ENCODE measurements at regions not wholly inside any gene's neighbourhood (a gene's known extent, or its start where the extent isn't known, plus 50 kb on each side); places are given as distances from the start of the nearest gene placed in this dataset.

DNA sequence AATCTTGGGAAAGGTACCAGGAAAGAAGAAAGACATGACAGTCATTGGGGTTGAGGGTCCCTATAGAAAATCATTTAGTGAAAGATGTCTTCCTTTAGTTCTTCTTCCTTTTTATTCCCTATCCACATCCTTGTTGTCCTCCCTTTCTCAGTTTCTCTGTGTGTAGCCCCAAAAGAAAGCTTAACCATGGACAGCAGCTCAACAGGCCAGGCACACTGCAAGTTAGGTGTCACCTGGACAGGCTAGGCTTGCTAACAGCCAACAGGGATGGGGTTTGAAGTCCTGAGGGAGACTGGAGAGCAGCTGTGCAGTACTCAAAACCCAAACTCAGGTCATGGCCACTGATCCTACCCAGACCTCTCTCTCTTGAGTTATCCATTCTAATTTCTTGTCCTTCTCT, 543.1 kb downstream of the TUSC7 start:
- DNase-seq: no peak

DNA sequence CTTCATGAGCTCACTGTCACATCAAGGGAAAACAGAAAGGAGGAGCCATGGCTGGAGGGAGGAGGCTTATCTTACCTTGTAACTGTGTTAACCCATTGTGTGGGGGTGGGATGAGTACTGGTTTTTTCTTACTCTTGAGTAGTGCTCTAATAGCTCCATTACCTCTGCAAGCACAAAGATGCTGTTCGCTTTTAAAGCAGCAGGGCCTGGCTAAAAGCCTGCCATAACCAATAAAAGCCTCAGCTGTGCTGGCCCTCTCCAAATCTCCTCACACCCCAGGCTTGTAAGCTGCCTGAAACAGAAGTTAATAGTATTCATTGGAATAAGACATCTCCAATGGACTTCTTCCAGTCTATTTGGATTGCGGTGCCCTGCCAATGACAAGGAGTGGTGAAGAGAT, 544.1 kb downstream of the TUSC7 start:
- no peak for DNase-seq

DNA sequence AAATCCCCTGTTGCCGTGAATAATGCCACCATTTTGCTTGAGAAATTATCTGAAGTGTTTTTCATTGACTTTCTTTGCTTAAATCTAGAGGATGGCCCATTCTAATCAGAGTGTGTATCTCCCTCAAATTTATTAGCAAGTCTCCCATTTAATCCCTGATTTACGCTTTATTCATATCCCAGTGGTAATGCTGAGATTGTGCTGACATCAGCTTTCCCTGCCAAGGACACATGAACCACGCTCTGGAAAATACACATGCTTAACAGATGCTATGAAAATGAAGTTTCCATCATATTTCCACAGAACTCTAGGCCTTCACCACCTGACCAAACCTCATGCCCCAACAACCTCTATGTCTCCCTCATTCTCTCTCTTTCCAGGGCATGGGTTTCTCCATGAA, 545.4 kb downstream of the TUSC7 start:
- no peak for DNase-seq

DNA sequence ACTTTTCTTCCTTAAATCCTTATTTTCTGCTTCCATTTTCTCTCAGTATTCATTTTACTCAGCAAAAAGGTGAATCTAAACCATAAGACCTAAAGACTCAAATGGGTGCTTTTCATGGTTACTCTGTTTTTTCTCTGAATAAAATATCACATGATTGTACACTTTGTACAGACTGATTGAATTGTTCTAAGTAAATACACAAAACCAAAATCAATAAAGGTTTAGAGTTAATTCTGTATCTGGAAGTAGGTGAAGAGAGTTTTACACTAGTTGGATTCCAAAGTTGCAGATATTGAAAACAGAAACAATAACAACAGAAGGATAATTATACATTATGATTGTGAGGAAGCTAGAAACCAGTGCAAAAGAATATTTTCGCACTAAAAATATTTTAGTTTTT, 546.2 kb downstream of the TUSC7 start:
- DNase-seq: no peak

DNA sequence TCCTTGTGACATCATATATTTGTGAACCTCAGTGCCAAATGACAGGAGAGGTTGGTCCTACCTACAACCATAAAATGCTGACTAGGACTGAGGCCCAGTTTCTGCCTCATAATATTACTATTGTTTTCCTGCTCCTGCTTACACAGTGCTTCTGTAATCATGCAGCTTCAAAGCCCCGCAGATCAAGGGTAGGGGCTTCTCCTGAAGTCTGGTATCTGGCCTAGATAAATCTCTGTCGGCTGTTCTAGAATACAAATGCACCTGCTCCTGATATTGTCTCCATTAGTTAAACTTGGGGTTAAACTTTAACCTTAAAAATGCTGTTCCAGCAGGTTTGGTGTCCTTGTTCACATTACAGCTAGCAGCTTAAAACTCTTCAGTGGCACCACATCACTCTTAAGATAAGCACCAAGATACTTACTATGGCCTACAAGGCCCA, 552.4 kb downstream of the TUSC7 start:
- DNase-seq: no peak

DNA sequence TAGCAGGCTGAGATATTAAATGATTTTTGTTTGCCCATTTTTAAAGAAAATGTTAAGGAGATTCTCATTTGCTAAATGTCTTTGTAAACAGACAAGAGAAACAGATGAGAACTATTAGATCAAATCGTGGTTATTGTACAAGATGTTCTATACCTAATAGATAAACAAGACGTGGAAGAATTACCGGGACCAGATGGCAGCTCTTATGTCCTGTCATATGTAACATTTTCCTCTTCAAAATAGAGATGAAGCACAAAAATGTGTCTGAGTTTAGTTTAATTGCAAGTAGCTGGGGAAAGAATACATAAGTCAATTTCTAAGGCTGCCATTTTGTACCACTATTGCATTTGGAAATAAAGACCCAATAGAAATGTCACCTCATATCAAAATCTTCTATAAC, 553.7 kb downstream of the TUSC7 start:
- peak in 1 of 56 donors; percentile 38 for DNase-seq

DNA sequence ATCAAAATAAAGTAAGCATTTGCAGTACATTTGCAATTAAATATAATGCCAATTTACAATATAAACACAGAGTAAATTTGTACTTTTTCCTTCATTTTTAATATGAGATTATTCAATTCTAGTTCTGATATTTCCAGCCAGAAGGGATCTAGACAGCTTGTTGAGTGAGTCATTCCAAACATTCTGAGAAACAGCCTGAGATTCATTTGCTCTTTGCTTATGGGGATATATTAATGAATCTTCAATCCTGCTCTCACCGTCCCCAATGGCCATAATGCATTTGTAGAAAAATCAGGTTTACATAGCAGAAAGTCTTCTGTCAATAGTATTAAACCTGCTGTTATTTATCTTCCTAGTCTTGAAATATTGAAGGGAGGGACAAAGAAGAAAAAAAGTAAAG, 554.2 kb downstream of the TUSC7 start:
- DNase-seq: no peak

DNA sequence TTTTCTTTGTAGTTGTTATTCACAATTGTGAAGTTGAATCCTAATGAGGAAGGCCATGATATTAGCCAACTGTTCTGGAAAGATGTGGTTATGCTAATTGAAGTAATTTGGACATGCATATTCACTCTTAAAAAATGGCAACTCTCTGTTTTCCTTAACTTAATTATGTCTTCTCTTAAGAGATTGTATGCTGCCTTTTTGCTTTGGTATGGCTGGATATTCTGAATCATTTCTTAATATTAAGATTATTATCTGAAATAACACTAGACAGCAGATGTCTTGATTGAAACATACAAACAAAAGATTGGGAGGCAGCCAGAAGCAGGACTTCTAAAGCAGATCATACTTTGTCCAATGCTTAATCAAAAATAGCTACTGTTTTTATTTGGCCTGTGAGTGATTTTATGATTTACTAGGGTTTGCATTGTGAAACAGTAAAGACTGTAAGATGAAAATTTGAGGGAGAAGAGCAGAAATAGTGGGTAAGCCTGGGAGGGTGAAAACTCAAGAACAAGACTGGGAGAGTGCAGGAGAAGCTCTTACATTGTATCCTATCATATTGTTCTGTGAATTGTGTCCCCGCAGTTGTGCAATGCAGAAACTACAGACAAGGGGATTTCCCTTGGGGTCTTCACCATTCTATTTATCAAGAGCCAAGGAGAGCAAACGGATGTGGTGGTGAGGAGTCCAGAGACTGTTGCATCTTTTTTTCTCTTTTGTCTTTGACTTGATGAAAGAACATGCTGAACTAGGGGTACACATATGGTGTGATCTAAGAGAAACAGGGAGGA, 554.8 kb downstream of the TUSC7 start:
- no peak for DNase-seq

DNA sequence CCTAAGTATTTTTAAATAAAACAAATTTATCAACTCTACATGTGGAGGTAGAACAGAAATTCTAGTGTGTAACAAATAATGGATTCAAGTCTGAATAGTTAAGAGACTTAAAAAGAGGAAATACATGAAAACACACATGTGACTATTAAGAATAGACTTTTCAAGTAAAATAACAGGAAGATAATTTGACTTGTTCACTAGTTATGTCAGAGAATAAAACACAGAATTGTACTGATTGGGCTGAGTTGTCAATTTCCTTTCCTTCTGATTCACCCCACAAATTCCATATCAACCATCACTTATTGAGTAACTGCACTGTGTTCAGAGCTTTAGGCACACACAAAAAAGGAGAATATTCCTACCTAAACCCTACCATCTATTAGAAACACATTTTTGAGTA, 557.2 kb downstream of the TUSC7 start:
- DNase-seq: no peak

DNA sequence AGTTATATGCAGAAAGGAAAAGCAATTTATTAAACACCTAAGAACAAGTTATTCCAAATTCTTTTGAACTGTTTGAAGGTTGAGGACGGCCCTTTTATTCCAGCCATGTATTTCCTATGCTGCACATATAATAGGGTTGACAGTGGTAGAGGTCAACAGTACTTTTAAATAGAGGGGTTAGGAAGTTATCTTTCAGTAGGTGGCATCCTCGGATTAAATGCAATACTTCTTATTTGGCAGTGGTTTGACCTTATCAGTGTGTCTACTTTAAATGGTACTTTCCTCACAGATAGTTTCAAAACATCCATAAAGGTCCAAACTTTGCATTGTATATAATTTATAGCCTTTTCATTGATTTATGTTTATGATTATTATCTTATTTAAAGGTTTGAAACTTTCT, 558.7 kb downstream of the TUSC7 start:
- DNase-seq: no peak

DNA sequence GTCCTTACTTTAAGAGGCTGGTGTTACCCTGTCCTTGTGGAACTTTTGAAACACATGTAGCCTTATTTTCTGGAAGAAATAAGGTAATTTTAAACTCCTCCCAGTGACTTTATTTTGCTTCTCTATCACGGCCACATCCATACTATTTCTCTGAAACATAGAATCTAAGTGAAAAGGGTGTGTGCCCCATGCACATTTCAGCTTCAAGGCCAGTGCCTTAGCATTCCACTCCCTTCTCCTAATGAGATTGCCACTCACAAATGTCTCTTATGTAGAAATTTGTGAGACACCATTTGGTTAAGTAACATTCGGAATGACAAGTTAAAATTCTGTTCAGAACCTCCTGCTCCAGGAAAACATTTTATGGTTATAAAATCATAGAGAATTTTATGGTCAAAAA, 562.7 kb downstream of the TUSC7 start:
- no peak for DNase-seq

DNA sequence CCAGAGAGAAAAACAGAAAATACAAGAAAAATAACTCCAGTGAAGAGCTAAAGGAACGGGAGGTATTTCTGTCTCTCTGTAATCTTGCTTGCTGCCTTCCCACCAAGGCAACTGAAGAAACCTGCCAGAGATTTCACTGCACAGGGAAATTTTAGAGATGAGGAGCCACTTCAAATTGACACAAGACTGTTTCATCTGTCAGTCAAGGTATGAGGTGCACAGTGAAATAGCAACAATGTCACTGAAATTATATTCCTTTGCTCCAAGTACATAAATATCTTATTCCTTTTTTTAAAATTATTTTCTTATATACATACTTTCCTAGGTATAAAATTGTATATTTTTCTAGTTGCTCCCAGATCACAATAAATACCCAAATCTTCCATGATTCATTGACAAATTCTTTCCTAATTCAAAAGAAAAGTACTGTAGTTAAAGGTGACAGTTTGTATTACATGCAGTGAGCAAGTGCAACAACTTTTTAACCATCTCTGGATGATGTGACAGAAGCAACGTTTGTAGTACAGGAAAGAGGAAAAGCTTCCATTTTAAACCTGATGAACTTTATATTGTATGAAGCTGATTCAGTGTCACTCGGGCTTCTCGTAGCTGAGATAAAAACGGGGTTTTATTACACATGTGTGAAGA, 563.4 kb downstream of the TUSC7 start:
- no peak for DNase-seq

DNA sequence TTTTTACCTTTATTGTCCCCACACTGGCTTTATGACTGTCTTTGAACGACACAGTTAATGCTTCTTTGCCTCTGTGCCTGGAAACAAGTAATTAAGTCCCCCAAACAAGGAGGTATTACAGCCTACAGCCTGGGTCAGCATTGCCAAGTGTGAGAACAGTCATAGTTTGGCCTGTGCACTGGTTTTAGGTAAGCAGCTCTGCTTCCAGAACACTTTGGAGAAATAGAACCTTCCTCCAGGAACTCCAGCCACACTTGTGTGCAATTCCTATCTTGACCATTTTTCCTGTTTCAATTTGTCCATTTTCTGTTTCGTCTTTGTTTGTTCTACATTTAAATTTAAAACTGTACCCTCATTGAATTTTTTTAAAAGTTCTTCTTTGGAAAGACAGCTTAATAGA, 568.2 kb downstream of the TUSC7 start:
- no peak for DNase-seq

DNA sequence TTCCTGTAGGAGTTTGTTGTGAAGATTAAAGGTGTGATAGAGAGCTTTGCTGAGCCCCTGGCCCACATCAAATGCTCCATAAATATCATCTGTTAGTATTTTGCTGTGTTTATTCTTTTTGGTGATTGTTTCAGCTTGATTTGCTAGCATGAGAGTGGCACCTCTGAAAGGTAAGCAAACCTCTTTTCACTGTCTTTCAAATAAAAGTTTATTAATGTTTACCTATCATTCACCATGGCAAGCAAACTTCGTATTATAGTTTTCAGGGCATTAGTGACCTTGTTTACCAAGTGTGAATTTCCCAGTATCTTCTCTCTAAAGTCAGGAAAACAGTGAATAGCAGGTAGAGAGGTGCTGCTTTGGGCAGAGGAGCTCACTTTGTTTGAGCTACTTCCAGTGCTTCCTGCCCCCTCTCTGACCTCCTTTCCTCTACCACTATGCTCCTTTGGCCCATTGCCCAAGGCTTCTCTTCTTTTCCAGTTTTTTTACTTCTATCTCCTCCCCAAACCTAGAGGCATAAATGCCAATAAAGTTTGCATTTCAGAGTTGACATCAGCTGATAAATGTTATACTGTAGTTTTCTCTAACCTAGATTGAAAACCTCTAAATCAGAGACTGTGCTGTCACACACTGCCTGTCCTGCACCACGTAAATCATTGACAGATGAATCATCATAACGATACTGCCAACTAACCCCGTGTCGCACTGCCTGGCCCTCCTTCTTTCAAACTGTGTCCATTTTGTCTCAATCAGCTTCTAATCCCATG, 569.0 kb downstream of the TUSC7 start:
- DNase-seq: no peak

DNA sequence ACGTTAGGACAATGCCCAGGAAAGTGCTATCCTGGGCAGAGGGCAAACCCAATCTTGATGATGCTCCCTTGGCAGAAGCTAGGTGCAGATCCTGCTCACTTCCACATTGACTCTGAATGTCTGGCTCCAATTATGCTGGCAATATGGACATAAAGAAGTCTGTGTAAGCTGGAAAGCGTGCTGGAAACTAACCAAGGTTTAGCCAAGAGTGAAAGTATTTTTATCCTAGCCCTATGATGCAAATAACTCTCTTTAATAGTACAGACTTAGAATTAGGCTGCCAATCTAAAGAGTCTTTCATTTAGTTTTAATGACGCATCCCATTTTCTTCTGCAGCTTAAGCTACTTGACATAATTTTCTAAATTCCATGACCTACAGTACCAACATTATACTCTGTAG, 571.8 kb downstream of the TUSC7 start:
- DNase-seq: peak in 1 of 56 donors; percentile 16

DNA sequence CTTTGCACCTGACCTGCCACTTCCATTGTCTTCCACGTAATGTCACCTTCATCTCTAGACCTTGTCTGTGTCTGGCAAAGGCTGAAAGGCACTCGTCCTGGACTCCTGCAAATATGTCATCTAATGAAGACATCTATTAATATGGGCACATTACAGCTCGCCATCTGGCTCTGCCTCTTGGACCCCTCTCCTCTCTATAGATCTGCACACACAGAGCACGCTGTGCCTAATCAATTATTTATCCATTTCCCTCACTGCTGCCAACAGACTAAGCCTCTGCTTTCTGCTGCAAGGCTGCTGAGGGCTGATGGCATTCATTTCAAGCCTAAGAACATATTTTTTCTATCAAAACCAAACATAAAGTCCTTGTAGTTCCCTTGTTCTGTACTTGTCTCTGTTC, 573.0 kb downstream of the TUSC7 start:
- DNase-seq: no peak

DNA sequence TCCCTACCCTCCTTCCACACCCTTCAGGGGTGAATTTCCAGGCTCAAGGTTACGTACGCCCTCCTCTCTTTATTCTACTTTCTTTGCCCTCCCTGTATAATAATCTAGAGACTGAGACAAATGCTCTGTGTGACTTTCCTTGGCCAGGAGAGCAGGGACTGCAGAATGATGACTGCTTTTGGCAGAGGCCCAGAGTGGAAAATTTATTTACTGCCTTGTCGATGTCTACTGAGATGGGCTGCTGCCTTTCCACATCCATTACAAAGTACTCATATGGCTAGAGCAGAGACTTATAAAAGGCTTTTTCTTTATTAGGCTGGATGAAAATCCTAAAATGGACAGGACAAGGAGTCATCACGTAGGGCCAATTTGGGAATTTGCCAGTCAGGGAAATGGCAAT, 576.2 kb downstream of the TUSC7 start:
- DNase-seq: peak in 3 of 56 donors; percentile 19 to 34 (median 29)

DNA sequence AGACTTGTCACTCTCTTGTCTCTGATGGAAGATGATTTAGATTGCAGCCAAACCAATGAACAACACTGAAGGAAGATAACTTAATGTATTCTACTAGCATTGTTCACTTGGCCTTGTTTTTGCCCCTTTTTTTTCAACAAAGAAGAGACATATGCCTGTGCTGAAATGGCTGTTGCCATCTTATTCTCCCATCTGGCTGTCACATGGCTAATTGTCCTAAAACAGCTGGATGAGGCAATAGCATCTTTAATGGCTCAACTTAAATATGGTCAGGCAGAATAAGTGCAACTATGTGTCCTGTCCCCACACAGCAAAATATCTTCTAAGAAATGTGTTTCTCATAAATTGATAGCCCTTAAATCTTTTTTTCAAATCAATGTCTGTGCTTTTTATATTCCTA, 576.9 kb downstream of the TUSC7 start:
- DNase-seq: no peak

DNA sequence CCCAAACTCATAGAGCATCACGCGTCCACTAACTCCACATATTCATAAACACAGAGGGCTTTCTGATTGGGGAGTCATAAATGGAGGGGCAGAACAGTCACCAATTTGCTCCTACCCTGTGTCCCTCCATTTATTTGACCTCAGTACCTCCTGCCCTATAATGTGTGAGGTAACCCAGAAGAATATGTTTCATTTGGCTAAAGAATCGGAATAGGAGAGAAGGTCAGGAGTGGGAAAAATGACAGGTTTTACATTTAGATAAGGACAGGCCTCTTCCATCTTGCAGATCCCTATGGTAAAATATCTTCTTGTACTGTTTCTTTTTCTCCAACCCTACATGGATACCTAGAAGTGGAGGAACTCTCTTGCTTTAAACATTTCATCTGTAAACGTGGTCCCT, 578.0 kb downstream of the TUSC7 start:
- DNase-seq: no peak

DNA sequence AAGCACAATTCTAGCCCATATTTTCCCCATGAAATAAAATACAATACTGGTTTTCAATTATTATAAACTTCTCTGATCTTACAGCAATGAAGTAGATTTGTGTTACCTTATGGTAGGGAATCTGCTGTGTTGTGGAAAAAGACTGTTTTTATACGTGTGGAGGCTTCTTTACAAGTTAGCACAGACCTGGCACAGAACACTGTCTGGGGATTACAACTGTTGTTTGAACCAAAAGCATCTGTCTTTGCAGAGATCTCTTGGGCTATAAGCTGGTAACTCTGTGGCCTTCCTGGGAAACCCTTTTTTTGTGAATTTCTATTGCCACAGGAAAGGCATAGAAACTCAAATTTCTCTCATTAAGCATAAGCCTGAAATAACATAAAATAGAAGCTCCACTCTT, 581.9 kb downstream of the TUSC7 start:
- DNase-seq: no peak

DNA sequence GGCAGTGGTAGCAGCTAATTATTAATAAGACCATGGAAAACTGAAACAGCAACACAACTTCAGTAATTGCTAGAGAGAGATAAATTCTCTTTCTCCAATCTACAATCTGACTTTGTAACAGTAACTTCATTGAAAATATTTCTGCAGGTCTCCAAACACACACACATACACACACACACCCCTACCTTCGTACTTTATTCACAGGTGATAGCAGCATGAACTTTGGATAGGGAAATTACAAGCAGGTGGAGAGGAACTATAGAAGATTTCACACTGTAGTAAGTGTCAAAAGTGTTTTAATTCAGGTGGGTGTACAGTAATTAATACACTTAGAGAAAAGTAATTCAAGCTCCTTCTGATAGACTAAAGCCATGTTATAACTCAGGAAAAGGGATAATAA, 587.5 kb downstream of the TUSC7 start:
- DNase-seq: no peak

DNA sequence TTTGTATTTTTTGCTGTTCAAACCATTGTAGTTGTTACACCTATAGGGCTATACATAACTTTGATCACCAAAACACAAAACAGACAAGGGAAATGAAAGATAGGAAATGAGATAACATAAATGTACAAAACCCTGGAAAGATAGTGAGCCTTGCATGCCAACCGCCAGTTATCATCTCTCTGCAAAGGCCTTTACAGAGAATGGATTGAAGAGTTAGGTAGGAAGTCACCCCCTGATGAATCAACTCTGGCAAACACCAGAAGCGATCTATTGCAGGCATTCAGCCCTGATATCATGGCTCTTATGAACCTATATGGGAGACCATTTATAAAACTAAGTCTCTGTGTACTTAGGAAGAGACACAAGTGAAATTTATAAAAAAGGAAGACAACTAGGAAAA, 588.0 kb downstream of the TUSC7 start:
- DNase-seq: no peak

DNA sequence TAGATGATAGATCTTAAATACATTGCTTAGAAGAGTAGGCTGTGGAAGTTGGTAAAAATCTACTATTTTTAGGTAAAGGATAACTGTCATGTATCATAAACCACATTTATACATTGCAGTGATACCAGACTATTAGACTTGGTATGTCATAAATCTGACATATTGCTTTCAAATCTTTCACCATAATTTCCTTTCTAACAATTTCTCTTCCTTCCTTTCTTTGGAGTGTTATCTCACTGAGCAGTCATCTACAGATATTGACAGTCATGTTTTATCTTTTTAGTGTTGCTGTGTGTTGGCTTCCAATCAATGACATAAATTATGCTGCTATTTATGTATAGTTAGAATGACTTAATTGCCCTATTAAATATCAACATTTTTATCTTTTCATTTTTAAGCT, 588.7 kb downstream of the TUSC7 start:
- DNase-seq: no peak
